ENCODE measurements at regions not wholly inside any gene's neighbourhood (a gene's known extent, or its start where the extent isn't known, plus 50 kb on each side); places are given as distances from the start of the nearest gene placed in this dataset.

DNA sequence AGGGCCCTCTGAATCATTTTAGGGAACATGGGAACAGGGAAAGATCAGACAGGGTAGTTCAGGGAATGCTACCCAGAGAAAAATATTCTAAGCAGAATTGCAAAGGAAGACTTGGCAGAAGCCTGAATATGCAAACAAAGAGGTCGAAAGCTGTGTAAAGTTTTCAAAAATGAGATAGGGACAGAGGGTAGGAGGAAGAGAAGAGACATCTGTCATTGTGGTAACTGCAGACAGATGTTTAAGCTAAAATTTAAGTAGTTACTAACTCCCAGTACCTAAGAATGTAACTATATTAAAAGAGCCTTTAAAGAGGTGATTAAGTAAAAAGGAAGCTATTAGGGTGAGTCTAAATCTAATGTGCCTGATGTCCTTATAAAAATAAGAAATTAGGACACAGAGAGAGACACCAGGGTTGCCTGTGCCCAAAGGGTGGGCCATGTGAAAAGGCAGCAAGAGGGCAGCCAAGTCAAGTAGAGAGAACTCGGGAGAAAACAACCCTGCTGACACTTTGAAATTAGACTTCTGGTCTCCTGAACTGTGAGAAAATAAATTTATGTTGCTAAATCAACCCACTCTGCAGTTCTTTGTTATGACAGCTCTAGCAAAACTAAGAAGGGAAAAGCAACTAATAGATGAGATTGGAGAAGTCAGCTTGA, 1647.4 kb upstream of the C9orf72 start:
- TF ChIP-seq CTCF (IDR thresholded peaks at IDR 0.05; ENCODE audit: low read depth, low read length, poor library complexity, severe bottlenecking) (no peak), EZH2phosphoT487 (IDR thresholded peaks at IDR 0.05; ENCODE audit: borderline replicate concordance, low read length) (no peak)

All from DOHH2 (cell line).